ENCODE measurements at regions not wholly inside any gene's neighbourhood (a gene's known extent, or its start where the extent isn't known, plus 50 kb on each side); places are given as distances from the start of the nearest gene placed in this dataset.

- no peaks in the 10 kb centered on the region for H3K4me1 Mint-ChIP-seq (ENCODE audit: low read depth)
- CTCF ChIA-PET: no interaction called here
- POLR2A ChIA-PET: no interaction called here
- H3K9me3 Mint-ChIP-seq (ENCODE audit: insufficient read depth): no peaks in the 10 kb centered on the region
- H3K27ac Mint-ChIP-seq: no peak overlapping the region
- no peaks in the 10 kb centered on the region for H3K36me3 Mint-ChIP-seq (ENCODE audit: low read depth)
- no peak overlapping the region for H3K4me3 Mint-ChIP-seq
- DNase-seq (no peak), ATAC-seq (no peak)
- no peaks in the 10 kb centered on the region for H3K27me3 Mint-ChIP-seq (ENCODE audit: low read depth)
Measured at GRCh38 chr7:51633006-51633405, 316.4 kb upstream of the COBL start.

GRCh38 chr7:51630933-51631332, 314.3 kb upstream of the COBL start:
- CTCF ChIA-PET: no interaction called here
- DNase-seq (no peak), ATAC-seq (no peak)
- POLR2A ChIA-PET: no interaction called here
- no peaks in the 10 kb centered on the region for H3K9me3 Mint-ChIP-seq (ENCODE audit: insufficient read depth)
- H3K4me3 Mint-ChIP-seq: no peak overlapping the region
- H3K36me3 Mint-ChIP-seq (ENCODE audit: low read depth): no peaks in the 10 kb centered on the region
- H3K4me1 Mint-ChIP-seq (ENCODE audit: low read depth): no peaks in the 10 kb centered on the region
- H3K27me3 Mint-ChIP-seq (ENCODE audit: low read depth): no peaks in the 10 kb centered on the region
- H3K27ac Mint-ChIP-seq: no peak overlapping the region

- ChIA-PET CTCF (no interaction called here), POLR2A (no interaction called here)
- Mint-ChIP-seq H3K4me1 (ENCODE audit: low read depth) (no peaks in the 10 kb centered on the region), H3K27me3 (ENCODE audit: low read depth) (no peaks in the 10 kb centered on the region), H3K4me3 (no peak overlapping the region), H3K9me3 (ENCODE audit: insufficient read depth) (no peaks in the 10 kb centered on the region), H3K36me3 (ENCODE audit: low read depth) (no peaks in the 10 kb centered on the region), H3K27ac (no peak overlapping the region)
- no peak for DNase-seq
- ATAC-seq: no peak
Measured at GRCh38 chr7:51629206-51629605, 312.6 kb upstream of the COBL start.

DNA sequence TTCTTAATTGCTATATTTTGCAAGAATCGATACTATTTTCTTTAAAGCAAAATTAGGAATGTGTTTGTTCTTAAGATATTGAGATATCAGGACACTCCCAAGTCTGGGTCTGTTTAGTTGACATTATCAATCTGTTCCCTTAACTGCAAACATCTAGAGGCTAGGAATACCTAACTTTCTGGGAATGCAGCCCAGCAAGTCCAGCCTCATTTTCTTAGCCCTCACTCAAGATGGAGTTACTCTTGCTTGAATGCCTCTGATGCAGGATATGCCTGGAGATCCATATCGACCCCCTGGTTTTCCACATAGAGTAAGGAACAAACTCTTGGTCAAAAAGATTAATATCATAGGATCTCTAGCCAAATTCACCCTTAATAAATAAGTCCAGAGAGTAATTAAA, 305.3 kb upstream of the COBL start:
- DNase-seq: no peak
- no peak for ATAC-seq
- Mint-ChIP-seq H3K27ac (no peak overlapping the region), H3K27me3 (ENCODE audit: low read depth) (no peaks in the 10 kb centered on the region), H3K4me3 (no peak overlapping the region), H3K9me3 (ENCODE audit: insufficient read depth) (peaks cover 8% of the 10 kb centered on the region), H3K4me1 (ENCODE audit: low read depth) (no peaks in the 10 kb centered on the region), H3K36me3 (ENCODE audit: low read depth) (no peaks in the 10 kb centered on the region)
- ChIA-PET CTCF (no interaction called here), POLR2A (no interaction called here)

- Mint-ChIP-seq H3K4me3 (no peak overlapping the region), H3K27me3 (ENCODE audit: low read depth) (no peaks in the 10 kb centered on the region), H3K4me1 (ENCODE audit: low read depth) (no peaks in the 10 kb centered on the region), H3K9me3 (ENCODE audit: insufficient read depth) (peaks cover 8% of the 10 kb centered on the region), H3K36me3 (ENCODE audit: low read depth) (no peaks in the 10 kb centered on the region), H3K27ac (no peak overlapping the region)
- no peak for DNase-seq
- ChIA-PET CTCF (no interaction called here), POLR2A (no interaction called here)
- ATAC-seq: no peak
Measured at GRCh38 chr7:51620706-51621105, 304.1 kb upstream of the COBL start.

DNA sequence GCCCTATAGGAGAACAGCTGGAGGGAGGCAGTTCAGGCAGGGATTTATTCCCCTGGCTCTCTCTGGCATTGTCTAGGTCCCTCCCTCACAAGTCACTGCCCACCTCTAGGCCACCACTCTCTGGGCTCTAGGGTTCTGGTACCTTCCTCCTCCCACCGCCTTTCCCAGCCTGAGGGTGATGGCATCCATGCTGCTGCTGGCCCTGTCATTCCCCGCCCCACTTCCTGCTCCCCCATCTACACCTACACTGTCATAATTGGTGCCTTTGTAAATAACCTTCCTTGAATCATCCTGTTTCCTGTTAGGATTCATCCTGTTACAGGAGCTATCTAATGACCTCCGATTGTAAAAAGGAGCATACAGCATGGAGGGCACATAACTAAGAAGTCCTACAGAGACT, 303.3 kb upstream of the COBL start:
- Mint-ChIP-seq H3K4me3 (no peak overlapping the region), H3K36me3 (ENCODE audit: low read depth) (no peaks in the 10 kb centered on the region), H3K9me3 (ENCODE audit: insufficient read depth) (peaks cover 8% of the 10 kb centered on the region), H3K27me3 (ENCODE audit: low read depth) (no peaks in the 10 kb centered on the region), H3K27ac (no peak overlapping the region), H3K4me1 (ENCODE audit: low read depth) (no peaks in the 10 kb centered on the region)
- POLR2A ChIA-PET: no interaction called here
- DNase-seq (no peak), ATAC-seq (no peak)
- CTCF ChIA-PET: no interaction called here

DNA sequence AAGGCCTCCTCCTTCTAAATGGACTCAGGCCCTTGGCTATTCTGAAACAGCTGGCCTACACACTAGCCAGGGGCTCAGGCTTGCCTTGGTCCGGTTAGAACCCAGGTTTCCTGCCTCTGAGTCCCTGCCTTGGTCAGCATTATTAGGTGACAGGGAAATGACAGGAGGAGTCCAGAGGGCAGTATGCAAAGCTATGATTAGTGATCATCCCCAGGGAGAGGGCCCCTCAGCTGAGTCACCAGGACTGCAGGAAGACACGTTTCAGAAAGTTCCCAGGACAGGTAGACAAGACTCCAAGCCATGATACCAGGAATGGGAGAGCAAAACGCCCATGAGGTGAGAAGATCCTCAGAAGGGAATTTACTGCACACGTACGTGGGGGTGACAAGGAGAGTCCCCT, 301.1 kb upstream of the COBL start:
- Mint-ChIP-seq H3K27me3 (ENCODE audit: low read depth) (no peaks in the 10 kb centered on the region), H3K4me3 (no peak overlapping the region), H3K4me1 (ENCODE audit: low read depth) (no peaks in the 10 kb centered on the region), H3K9me3 (ENCODE audit: insufficient read depth) (no peaks in the 10 kb centered on the region), H3K36me3 (ENCODE audit: low read depth) (no peaks in the 10 kb centered on the region), H3K27ac (no peak overlapping the region)
- DNase-seq: no peak
- CTCF ChIA-PET: no interaction called here
- no peak for ATAC-seq
- POLR2A ChIA-PET: no interaction called here

GRCh38 chr7:51613911-51614357, 297.3 kb upstream of the COBL start:
- no peak for DNase-seq
- Mint-ChIP-seq H3K36me3 (ENCODE audit: low read depth) (no peaks in the 10 kb centered on the region), H3K4me3 (no peak overlapping the region), H3K27me3 (ENCODE audit: low read depth) (no peaks in the 10 kb centered on the region), H3K27ac (no peak overlapping the region), H3K9me3 (ENCODE audit: insufficient read depth) (no peaks in the 10 kb centered on the region), H3K4me1 (ENCODE audit: low read depth) (no peaks in the 10 kb centered on the region)
- ChIA-PET POLR2A (no interaction called here), CTCF (no interaction called here)
- ATAC-seq: no peak

DNA sequence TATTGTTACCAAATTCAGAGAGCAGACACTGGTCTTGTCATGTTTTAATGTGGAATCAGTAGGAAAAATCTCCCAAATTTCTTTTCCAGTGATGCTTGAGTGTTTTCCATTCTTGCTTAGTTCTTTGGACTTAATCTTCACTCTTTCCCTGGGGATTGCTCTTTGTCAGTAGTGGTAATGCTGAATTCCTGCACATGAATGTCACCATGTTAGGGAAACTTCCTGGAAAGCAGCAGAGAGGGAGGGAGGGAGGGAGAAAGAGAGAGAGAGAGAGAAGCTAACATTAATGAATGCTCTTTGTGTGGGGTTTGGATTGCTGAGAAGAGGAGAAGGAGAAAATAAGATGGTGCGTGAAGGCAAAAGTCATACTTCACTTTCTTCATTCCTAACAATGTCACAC, 295.3 kb upstream of the COBL start:
- ChIA-PET CTCF (no interaction called here), POLR2A (no interaction called here)
- H3K36me3 Mint-ChIP-seq (ENCODE audit: low read depth): no peaks in the 10 kb centered on the region
- no peak for ATAC-seq
- no peaks in the 10 kb centered on the region for H3K4me1 Mint-ChIP-seq (ENCODE audit: low read depth)
- H3K9me3 Mint-ChIP-seq (ENCODE audit: insufficient read depth): no peaks in the 10 kb centered on the region
- H3K4me3 Mint-ChIP-seq: no peak overlapping the region
- DNase-seq: no peak
- H3K27me3 Mint-ChIP-seq (ENCODE audit: low read depth): no peaks in the 10 kb centered on the region
- no peak overlapping the region for H3K27ac Mint-ChIP-seq

- no peak overlapping the region for H3K27ac Mint-ChIP-seq
- POLR2A ChIA-PET: no interaction called here
Measured at GRCh38 chr7:51607447-51607846, 290.8 kb upstream of the COBL start.

DNA sequence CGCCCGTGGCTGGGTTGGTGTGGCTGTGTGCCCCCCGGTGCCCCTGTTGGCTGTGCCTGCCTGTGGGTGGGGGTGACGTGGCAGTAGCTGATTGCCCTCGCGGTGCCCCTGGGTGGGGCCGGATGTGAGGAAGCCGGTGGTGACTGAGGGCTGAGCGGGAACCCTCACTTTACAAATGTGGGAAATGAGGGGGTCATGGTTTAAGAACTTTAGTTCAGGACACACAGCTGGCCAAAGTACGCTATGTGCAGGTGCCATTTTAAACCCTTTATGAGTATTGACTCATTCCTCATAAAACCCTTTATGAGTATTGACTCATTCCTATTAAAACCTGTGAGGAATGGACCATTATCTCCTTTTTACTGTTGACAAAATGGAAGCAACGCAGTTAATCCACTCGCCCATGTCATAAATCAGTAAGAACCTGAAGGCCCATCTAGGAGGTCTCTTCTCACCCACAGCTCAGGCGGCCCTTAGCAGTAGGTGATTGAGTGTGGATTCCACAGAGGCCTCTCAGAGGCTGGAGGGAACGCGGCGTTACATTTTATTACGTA, 290.1 kb upstream of the COBL start:
- POLR2A ChIA-PET: no interaction called here
- H3K9me3 Mint-ChIP-seq (ENCODE audit: insufficient read depth): no peaks in the 10 kb centered on the region
- H3K36me3 Mint-ChIP-seq (ENCODE audit: low read depth): no peaks in the 10 kb centered on the region

More at GRCh38 chr7:51607447-51607846, 290.8 kb upstream of the COBL start:
- ATAC-seq (no peak), DNase-seq (no peak)
- no peaks in the 10 kb centered on the region for H3K27me3 Mint-ChIP-seq (ENCODE audit: low read depth)
- H3K4me1 Mint-ChIP-seq (ENCODE audit: low read depth): no peaks in the 10 kb centered on the region
- CTCF ChIA-PET: no interaction called here
- no peaks in the 10 kb centered on the region for H3K9me3 Mint-ChIP-seq (ENCODE audit: insufficient read depth)
- no peak overlapping the region for H3K4me3 Mint-ChIP-seq
- no peaks in the 10 kb centered on the region for H3K36me3 Mint-ChIP-seq (ENCODE audit: low read depth)

DNA sequence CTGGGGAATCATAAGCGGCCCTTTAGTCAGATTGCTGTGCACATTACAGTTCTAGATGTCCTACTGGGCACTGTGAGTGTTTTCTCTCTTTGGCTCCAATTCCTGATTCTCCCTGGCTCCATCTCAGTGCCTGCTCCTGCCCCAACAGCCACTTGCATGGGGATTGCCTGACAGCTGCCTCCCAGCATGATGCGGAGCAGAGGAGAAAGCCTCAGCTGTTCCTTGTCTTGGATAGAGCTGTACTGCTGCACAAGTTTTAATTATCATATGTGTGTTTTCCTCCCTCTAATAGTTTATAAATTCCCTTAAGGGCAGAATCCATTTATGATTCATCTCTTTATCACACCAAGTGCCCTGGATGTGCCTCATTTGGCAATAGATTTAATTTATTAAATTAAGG, 285.8 kb upstream of the COBL start:
- POLR2A ChIA-PET: no interaction called here
- Mint-ChIP-seq H3K4me3 (no peak overlapping the region), H3K27me3 (ENCODE audit: low read depth) (no peaks in the 10 kb centered on the region), H3K27ac (no peak overlapping the region), H3K9me3 (ENCODE audit: insufficient read depth) (no peaks in the 10 kb centered on the region), H3K4me1 (ENCODE audit: low read depth) (no peaks in the 10 kb centered on the region), H3K36me3 (ENCODE audit: low read depth) (no peaks in the 10 kb centered on the region)
- no peak for ATAC-seq
- no peak for DNase-seq
- CTCF ChIA-PET: no interaction called here

More for the DNA sequence above, 290.1 kb upstream of the COBL start:
- Mint-ChIP-seq H3K27ac (no peak overlapping the region), H3K4me3 (no peak overlapping the region), H3K27me3 (ENCODE audit: low read depth) (no peaks in the 10 kb centered on the region), H3K4me1 (ENCODE audit: low read depth) (no peaks in the 10 kb centered on the region)
- ATAC-seq (no peak), DNase-seq (no peak)
- CTCF ChIA-PET: no interaction called here

- ChIA-PET POLR2A (no interaction called here), CTCF (no interaction called here)
- H3K9me3 Mint-ChIP-seq (ENCODE audit: insufficient read depth): no peaks in the 10 kb centered on the region
- ATAC-seq (no peak), DNase-seq (no peak)
- no peaks in the 10 kb centered on the region for H3K36me3 Mint-ChIP-seq (ENCODE audit: low read depth)
- no peaks in the 10 kb centered on the region for H3K4me1 Mint-ChIP-seq (ENCODE audit: low read depth)
- H3K27ac Mint-ChIP-seq: no peak overlapping the region
- H3K4me3 Mint-ChIP-seq: no peak overlapping the region
- no peaks in the 10 kb centered on the region for H3K27me3 Mint-ChIP-seq (ENCODE audit: low read depth)
Measured at GRCh38 chr7:51601461-51601860, 284.9 kb upstream of the COBL start.

All from activated CD8-positive, alpha-beta T cell treated with anti-CD3 and anti-CD28 coated beads, Interleukin-2, amount 10 ng/mL, durations not matched to agents 7 days and 5 days (primary cell).